Caco-2 (cell line): ENCODE measurements at regions not wholly inside any gene's neighbourhood (a gene's known extent, or its start where the extent isn't known, plus 50 kb on each side); places are given as distances from the start of the nearest gene placed in this dataset.

Experiments
- BruUV-seq: library from RNA; stranded (reverse); fragments of 400-500 nt; replicated peaks from 2 replicates; lab custom pipeline; 2021; lab: Mats Ljungman, UMichigan
- CTCF ChIA-PET: fragments of 300-600 bp; sonication (Branson Sonifier 250); formaldehyde crosslinking; loops from one replicate; lab custom pipeline; 2022; ENCODE audit warnings: antibody characterized with exemption; lab: Charles Lee
- POLR2A ChIA-PET: fragments of 300-600 bp; sonication (Branson Sonifier 250); formaldehyde crosslinking; loops from one replicate; lab custom pipeline; 2022; ENCODE audit warnings: antibody characterized with exemption; lab: Charles Lee
- DNase-seq, 2 experiments: peaks; one replicate each; pipeline versions ENCODE4 v3.0.0 to v3.0.0-alpha.2; 2020 to 2022
- H3K27me3 ChIP-seq: replicated peaks from 2 replicates; pipeline ENCODE4 v1.6.0; 2011; ENCODE audit warnings: low read length; ENCODE audit not compliant: control insufficient read depth, insufficient read depth
- H3K36me3 ChIP-seq: 2 replicates; pipeline ENCODE4 v1.5.1; 2011; ENCODE audit warnings: low read length; ENCODE audit not compliant: control insufficient read depth, insufficient read depth
- H3K4me1 ChIP-seq: fragments of 250-450 bp; sonication (Bioruptor Pico); 2 replicates; pipeline ENCODE4 v1.5.1; 2020; ENCODE audit warnings: mild to moderate bottlenecking
- H3K4me3 ChIP-seq: 2 replicates; pipeline ENCODE4 v1.5.1; 2011; ENCODE audit warnings: low read depth, mild to moderate bottlenecking, control low read depth, low read length
- H3K9me3 ChIP-seq: fragments of 250-450 bp; sonication (Bioruptor Pico); 2 replicates; pipeline ENCODE4 v1.5.1; 2020; ENCODE audit warnings: mild to moderate bottlenecking, moderate library complexity
- H3K27ac Mint-ChIP-seq: one replicate; pipeline ENCODE4 v1.8.0; 2022; ENCODE audit warnings: mixed read lengths; ENCODE audit not compliant: unreplicated experiment
- H3K27me3 Mint-ChIP-seq: one replicate; pipeline ENCODE4 v1.8.0; 2022; ENCODE audit warnings: mixed read lengths; ENCODE audit not compliant: insufficient read depth, unreplicated experiment
- H3K36me3 Mint-ChIP-seq: one replicate; pipeline ENCODE4 v1.8.0; 2022; ENCODE audit warnings: mild to moderate bottlenecking, mixed read lengths; ENCODE audit not compliant: insufficient read depth, unreplicated experiment
- H3K4me1 Mint-ChIP-seq: one replicate; pipeline ENCODE4 v1.8.0; 2022; ENCODE audit warnings: low read depth, mixed read lengths; ENCODE audit not compliant: unreplicated experiment
- H3K4me3 Mint-ChIP-seq: one replicate; pipeline ENCODE4 v1.8.0; 2022; ENCODE audit warnings: mild to moderate bottlenecking, moderate library complexity, mixed read lengths; ENCODE audit not compliant: unreplicated experiment
- H3K9me3 Mint-ChIP-seq: one replicate; pipeline ENCODE4 v1.8.0; 2022; ENCODE audit warnings: mixed read lengths; ENCODE audit not compliant: unreplicated experiment
- intact Hi-C: fragments of 100-400 bp; cut with micrococcal nuclease; formaldehyde crosslinking; loops from one replicate; pipeline ENCODE4 v1.10.0; 2022; ENCODE audit not compliant: unreplicated experiment
- TF ChIP-seq, protein P1 (sequence below), 2 experiments: fragments of 200-600 bp in 1 of 2; IDR thresholded peaks; 1 replicate in 1 of 2; 2 replicates in 1 of 2; pipeline versions ENCODE4 v1.5.1 to v1.8.0; 2011 to 2022; ENCODE audit warnings: antibody characterized with exemption in 1 of 2, control low read depth in 1 of 2, inconsistent platforms in 1 of 2, low read depth in 1 of 2, low read length in 1 of 2, mild to moderate bottlenecking in 1 of 2, moderate library complexity in 1 of 2; ENCODE audit not compliant: insufficient read depth in 1 of 2, severe bottlenecking in 1 of 2, unreplicated experiment in 1 of 2

DNA sequence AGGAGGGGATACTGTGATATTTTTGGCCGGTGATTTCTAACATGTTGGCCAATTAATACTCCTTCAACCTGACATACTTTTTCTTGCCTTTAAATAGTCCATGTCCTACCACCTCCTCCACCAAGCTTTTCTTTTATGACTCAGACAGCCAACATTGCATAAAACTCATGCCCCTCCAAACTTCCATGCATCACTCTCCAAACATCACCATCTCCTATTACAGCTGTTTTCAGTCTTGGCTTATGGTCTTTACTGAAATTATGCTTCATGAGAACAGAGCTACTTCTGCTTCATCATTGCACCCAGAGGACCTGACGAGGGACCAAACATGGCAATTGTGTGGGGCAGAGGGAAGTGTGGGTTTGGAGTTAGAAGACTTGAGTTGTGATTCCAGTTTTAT is 305.4 kb downstream of the LPIN1 start:
- intact Hi-C loops: no loop called here

DNA sequence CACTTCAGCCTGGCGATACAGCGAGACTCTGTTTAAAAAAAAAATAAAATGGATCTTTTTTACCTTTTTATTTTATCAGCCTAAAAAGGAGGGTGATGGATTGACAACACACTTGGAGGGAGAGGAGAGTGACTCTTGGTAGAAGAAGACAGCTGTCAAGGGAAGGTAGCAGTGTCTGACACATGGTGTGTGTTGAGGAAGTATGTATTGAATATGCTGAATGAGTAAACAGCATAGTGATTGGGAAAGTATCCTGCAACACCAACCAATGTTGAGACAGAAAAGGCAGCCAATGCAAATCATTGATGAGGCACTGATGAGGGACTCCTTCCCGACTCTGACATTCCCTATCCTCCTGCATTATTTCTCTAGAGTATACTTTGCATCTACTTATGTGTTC is 306.4 kb downstream of the LPIN1 start:
- TF ChIP-seq, protein P1, sequence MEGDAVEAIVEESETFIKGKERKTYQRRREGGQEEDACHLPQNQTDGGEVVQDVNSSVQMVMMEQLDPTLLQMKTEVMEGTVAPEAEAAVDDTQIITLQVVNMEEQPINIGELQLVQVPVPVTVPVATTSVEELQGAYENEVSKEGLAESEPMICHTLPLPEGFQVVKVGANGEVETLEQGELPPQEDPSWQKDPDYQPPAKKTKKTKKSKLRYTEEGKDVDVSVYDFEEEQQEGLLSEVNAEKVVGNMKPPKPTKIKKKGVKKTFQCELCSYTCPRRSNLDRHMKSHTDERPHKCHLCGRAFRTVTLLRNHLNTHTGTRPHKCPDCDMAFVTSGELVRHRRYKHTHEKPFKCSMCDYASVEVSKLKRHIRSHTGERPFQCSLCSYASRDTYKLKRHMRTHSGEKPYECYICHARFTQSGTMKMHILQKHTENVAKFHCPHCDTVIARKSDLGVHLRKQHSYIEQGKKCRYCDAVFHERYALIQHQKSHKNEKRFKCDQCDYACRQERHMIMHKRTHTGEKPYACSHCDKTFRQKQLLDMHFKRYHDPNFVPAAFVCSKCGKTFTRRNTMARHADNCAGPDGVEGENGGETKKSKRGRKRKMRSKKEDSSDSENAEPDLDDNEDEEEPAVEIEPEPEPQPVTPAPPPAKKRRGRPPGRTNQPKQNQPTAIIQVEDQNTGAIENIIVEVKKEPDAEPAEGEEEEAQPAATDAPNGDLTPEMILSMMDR (IDR thresholded peaks at IDR 0.05; ENCODE audit: insufficient read depth in 1 of 2, low read depth in 1 of 2, low read length in 1 of 2, severe bottlenecking in 1 of 2, unreplicated experiment in 1 of 2): no peak
- Mint-ChIP-seq H3K27me3 (peaks cover 11% of the 10 kb centered on the region), H3K9me3 (peaks cover 10% of the 10 kb centered on the region), H3K27ac (no peak overlapping the region), H3K36me3 (no peaks in the 10 kb centered on the region), H3K4me1 (no peaks in the 10 kb centered on the region), H3K4me3 (no peak overlapping the region)
- H3K36me3 ChIP-seq: no peaks in the 10 kb centered on the region
- no peak overlapping the region for H3K4me3 ChIP-seq
- DNase-seq: no peak
- POLR2A ChIA-PET: no interaction called here
- no TSS peak for BruUV-seq
- no peaks in the 10 kb centered on the region for H3K9me3 ChIP-seq
- CTCF ChIA-PET: no interaction called here
- intact Hi-C loops: no loop called here
- no peaks in the 10 kb centered on the region for H3K4me1 ChIP-seq
- H3K27me3 ChIP-seq: no peaks in the 10 kb centered on the region; the same call in none of the 2 replicates

More for the DNA sequence above, 305.4 kb downstream of the LPIN1 start:
- no peaks in the 10 kb centered on the region for H3K9me3 ChIP-seq
- no peaks in the 10 kb centered on the region for H3K36me3 ChIP-seq
- Mint-ChIP-seq H3K4me3 (no peak overlapping the region), H3K4me1 (no peaks in the 10 kb centered on the region), H3K9me3 (peaks cover 10% of the 10 kb centered on the region), H3K27me3 (peaks cover 11% of the 10 kb centered on the region), H3K27ac (no peak overlapping the region), H3K36me3 (no peaks in the 10 kb centered on the region)
- no TSS peak for BruUV-seq
- TF ChIP-seq, protein P1 (IDR thresholded peaks at IDR 0.05; ENCODE audit: insufficient read depth in 1 of 2, low read depth in 1 of 2, low read length in 1 of 2, severe bottlenecking in 1 of 2, unreplicated experiment in 1 of 2): no peak
- POLR2A ChIA-PET: no interaction called here
- H3K4me1 ChIP-seq: no peaks in the 10 kb centered on the region
- H3K4me3 ChIP-seq: no peak overlapping the region
- no peaks in the 10 kb centered on the region; the same call in 1 of the 2 replicates for H3K27me3 ChIP-seq
- CTCF ChIA-PET: no interaction called here
- DNase-seq: no peak

DNA sequence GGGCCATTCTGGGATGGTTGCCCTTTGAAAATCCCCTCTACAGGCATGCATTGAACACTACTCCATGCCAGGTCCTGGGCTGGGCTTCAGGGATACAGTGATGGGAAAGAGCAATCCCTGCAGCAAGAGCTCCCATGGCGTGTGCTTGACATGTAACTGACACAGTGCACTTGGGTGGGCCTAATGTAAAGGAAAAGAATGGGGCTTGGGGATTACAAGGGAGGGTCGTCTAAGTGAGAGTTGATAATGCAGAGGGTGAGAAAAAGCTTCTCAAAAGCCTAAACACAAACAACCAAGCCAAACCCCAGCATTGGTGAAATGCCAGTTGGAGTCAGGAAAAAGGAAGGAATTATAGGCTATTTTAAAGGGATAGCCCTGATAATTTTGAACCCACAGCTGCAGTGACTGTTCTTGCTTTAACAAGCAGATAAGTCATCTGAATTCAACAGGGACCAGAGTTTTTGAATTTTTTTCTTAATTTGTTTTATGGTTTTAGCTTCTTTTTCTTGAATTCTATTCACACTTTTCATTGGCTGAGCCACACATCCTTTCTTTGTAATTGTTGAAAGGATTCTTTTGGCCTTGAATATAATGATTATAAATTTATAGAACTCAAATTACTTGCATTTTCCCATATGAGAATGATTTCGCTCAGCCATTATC is 308.7 kb downstream of the LPIN1 start:
- POLR2A ChIA-PET: no interaction called here
- TF ChIP-seq, protein P1 (IDR thresholded peaks at IDR 0.05; ENCODE audit: insufficient read depth in 1 of 2, low read depth in 1 of 2, low read length in 1 of 2, severe bottlenecking in 1 of 2, unreplicated experiment in 1 of 2): no peak
- no peak overlapping the region for H3K27ac Mint-ChIP-seq
- CTCF ChIA-PET: no interaction called here
- H3K9me3 ChIP-seq: no peaks in the 10 kb centered on the region
- DNase-seq: no peak
- H3K4me1 ChIP-seq: no peaks in the 10 kb centered on the region
- H3K4me1 Mint-ChIP-seq: no peaks in the 10 kb centered on the region
- H3K27me3 Mint-ChIP-seq: peaks cover 16% of the 10 kb centered on the region
- peaks cover 10% of the 10 kb centered on the region for H3K9me3 Mint-ChIP-seq
- no peaks in the 10 kb centered on the region for H3K36me3 Mint-ChIP-seq
- H3K36me3 ChIP-seq: no peaks in the 10 kb centered on the region
- no peaks in the 10 kb centered on the region; the same call in none of the 2 replicates for H3K27me3 ChIP-seq
- BruUV-seq: no TSS peak
- H3K4me3 Mint-ChIP-seq: no peak overlapping the region
- H3K4me3 ChIP-seq: no peak overlapping the region
- intact Hi-C loops: no loop called here
